ENCODE measurements at regions not wholly inside any gene's neighbourhood (a gene's known extent, or its start where the extent isn't known, plus 50 kb on each side); places are given as distances from the start of the nearest gene placed in this dataset.

- no peak for DNase-seq
Observed at GRCh38 chr14:71363946-71364925, 457.0 kb downstream of the PCNX1 start.

- DNase-seq = no peak
Observed at GRCh38 chr14:71365361-71365760, 458.1 kb downstream of the PCNX1 start.

GRCh38 chr14:71366861-71367260, 459.6 kb downstream of the PCNX1 start:
- DNase-seq = no peak

GRCh38 chr14:71371711-71372396, 464.6 kb downstream of the PCNX1 start:
- no peak for DNase-seq

- no peak for DNase-seq
Observed at GRCh38 chr14:71372411-71372838, 465.2 kb downstream of the PCNX1 start.

DNA sequence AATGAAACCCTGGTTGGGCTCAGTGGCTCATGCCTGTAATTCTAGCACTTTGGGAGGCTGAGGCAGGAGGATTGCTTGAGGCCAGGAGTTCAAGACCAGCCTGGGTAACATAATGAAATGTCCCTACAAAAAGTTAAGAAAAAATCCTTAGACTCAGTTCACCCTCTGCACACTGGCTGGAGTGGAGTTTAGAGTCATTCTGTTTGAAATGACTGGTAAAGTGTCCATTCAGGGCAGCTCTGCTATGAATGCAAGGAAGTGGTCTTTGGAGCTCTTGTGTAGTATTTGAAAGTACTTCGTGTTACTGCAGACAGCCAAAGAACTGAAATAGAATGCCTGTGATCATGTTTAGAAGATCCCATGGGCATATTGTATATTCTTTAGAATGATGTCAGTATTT, 466.5 kb downstream of the PCNX1 start:
- no peak for DNase-seq

GRCh38 chr14:71374989-71375388, 467.7 kb downstream of the PCNX1 start:
- DNase-seq = no peak

GRCh38 chr14:71377099-71377498, 469.8 kb downstream of the PCNX1 start:
- no peak for DNase-seq

DNA sequence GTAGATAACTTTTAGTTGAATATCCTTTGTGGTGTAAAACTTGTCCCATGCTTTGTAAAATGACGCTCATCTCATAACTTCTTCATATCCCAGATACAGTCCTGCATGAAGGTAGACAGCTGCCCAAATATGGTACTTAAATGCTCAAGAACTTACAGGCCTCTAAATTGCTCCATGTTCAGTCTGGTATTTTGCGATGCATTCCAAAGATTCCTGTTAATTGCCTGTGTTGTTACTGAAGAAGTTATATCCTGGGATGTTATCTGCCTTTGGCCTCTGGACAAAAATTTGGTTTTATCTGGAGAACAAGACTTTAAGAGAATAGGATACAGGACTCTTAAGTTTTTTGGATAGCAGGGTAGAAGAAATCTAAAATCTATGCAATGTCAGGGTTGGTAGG, 473.0 kb downstream of the PCNX1 start:
- no peak for DNase-seq

- DNase-seq = no peak
Observed at GRCh38 chr14:71381814-71382213, 474.6 kb downstream of the PCNX1 start.

DNA sequence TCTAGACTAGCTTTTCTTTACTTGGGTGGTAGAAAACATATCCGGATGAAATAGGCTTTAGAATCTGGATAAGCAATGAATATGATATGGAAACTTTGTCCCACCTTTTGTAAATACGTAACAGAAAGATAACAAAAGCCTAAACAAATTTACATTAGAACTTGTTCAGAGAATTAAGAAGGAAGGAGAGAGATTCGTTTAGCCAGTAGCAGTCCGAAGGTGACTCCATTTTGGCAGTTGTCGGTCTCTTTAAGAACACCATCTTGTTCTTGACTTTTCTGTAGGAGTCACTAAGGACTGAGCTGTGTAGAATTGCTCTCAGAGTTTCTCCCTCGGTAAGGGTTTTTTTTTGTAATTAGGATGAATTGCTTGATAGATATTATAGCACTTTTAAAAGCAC, 475.1 kb downstream of the PCNX1 start:
- DNase-seq = no peak

GRCh38 chr14:71383510-71383909, 476.3 kb downstream of the PCNX1 start:
- DNase-seq = no peak

DNA sequence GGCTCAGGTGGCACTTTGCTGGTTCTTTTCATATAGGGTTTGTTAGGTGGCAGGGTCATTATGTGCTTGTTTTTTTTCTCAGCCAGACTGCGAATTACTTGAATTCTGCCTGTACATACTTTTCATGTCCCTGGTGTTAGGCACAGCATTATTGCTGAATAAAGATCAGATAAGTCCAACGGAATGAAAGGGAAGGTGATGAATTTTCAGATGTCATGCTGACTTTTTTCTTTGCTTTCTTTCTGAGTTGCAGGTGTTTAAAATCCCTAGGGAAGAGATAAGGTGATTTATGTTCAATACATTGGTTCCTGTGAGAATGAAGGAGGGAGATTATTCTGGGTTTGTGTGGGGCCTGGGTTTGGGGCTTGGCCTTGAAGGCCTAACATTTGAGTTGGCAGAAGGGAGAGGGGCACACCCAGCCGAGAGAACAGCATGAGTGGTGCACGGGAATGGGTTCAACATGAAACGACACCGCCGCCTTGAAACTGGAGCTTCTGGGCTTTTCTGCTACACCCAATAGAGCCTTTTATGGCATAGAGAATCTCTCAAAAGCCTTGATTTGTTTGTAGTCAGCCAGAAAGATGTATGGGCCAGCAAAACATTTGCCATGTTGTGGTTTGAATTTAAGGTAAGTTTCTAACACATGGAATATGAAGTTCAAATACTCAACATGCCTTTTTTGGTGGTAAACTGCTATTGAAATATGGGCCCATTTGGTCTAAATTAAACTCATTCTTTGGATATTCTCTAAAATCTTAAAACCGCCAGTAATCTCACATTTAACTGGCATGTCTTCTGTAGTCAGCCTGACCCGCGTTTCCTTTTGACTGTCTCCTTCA, 477.0 kb downstream of the PCNX1 start:
- no peak for DNase-seq

DNA sequence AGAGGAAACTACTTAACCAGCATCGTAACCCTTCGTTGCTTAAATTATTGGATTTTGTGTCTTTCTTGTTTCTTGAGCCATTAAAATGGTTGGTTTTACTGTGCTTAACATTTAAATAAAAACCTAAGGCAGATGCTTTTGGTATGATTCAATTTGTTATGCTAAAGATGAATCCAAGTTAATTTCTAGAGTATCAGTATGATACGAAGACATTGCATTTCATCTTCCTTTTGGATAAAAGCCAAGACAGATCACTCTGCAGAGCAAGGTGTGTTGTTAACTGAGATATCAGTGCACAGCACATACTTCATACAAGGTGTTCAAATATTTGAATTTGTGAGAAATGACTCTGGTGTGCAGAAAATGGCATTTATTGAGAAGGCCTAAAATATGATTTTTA, 480.5 kb downstream of the PCNX1 start:
- no peak for DNase-seq

- no peak for DNase-seq
Observed at GRCh38 chr14:71388336-71388735, 481.1 kb downstream of the PCNX1 start.

GRCh38 chr14:71388862-71389261, 481.6 kb downstream of the PCNX1 start:
- no peak for DNase-seq

DNA sequence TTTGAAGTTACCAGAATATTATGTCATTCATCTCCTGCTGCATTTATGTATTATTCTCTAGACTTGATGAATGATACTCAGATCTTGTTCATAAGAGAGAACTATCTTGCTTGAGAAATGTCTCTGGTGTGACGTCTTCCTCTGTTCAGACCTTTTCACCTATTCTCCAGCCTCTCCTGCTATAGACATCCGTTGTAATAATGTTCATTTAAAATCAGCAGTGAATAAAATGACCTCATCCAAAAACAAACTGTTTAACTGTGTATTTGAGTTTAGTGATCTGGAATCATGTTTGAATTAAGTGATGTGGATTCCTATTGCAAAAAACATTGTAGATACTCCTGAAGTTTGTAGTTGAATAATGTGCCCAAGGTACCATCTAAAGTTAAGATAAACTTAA, 487.1 kb downstream of the PCNX1 start:
- DNase-seq = no peak

DNA sequence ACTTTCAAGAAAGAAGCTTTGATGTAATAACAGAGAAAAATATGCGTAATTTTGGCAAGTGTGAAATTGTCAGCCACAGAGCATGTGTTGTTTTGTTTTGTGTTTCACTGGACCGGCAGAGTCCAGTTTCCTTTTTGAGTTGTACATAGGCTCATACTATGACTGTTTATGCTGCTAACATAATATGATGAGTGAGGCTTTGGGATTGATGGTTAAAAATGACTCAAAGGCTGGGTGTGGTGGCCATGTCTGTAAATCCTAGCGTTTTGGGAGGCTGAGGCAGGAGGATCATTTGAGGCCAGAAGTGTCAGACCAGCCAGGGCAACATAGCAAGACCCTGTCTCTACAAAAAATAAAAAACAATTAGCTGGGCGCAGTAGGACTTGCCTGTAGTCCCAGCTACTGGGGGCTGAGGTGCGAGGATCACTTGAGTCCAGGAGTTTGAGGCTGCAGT, 487.9 kb downstream of the PCNX1 start:
- DNase-seq = no peak

GRCh38 chr14:71395636-71396035, 488.4 kb downstream of the PCNX1 start:
- no peak for DNase-seq

DNA sequence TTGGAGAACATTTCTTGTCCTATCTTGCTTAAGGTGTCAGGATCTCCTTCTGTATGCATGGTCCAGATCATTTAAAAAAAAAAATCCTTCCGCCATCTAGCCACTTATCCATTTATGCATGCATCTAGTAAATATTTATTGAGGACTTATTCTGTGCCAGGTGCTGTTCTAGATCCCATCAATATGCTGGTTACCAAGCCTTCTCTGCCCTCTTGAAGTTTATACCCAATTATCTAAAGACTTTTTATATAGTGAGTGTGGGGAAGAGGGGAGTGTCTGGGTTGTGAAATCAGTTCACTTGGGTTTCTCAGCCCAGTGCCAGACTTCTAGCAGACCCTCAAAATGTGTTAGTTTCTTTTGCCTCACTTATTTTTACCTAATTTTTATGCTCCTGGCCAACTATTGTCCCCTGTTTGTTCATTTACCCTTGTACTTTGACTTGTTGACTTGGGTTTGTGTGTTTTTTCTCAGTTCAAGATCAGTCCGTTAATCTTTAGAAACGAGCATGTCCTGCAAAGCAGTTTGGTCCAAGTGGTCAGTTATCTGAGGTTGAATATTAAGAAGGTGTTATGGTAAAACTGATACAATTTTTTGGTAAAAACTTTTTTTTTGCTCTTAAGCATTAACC, 488.9 kb downstream of the PCNX1 start:
- DNase-seq = no peak

GRCh38 chr14:71397371-71397770, 490.1 kb downstream of the PCNX1 start:
- DNase-seq = no peak

DNA sequence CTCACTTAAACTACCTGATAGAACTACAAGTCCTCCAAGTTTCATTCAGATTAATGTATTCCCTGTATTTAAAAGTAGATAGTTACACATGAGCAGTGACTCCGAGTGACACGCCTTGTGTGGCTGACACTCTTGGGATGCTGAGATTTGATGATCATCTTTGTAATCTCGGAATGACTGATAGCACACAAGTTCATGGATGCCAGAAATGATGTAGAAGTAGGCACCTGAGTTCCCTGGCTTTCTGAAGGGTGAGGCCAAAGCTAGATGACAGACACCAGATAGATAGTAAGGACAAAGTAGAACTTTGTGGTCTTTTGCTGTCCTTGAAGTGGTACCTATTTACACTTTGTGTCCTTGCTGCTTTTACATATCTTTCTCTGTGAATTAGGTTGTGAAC, 491.2 kb downstream of the PCNX1 start:
- DNase-seq = no peak

DNA sequence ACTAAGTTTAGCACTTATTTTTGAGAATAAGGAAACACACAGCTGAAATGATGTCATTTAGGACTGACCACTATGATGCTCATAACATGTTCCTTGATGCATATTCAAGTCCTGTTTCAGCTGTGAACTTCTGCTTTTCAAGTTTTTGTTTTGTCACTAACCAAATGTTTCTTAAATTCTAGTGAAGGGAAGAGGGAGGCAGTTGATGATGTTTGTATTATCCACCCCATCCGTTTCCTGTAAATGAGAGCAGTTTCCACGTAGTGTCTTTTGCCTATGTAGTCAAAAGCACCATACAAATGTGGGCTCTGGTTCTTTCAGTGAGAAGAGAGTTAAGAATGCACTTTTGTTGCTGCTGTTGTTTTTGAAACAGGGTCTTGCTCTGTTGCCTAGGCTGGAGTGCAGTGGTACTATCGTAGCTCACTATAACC, 491.8 kb downstream of the PCNX1 start:
- DNase-seq = no peak

All from NCI-H82 (cell line).